ENCODE measurements at regions not wholly inside any gene's neighbourhood (a gene's known extent, or its start where the extent isn't known, plus 50 kb on each side); places are given as distances from the start of the nearest gene placed in this dataset.
A peak's percentile ranks its signal among the peaks of the same experiment; 100 is the strongest.
"Not testable (repeated sequence)": the region's sequence is repeated elsewhere in the genome, so short reads cannot be mapped to it uniquely, and the experiment has no call there.

DNA sequence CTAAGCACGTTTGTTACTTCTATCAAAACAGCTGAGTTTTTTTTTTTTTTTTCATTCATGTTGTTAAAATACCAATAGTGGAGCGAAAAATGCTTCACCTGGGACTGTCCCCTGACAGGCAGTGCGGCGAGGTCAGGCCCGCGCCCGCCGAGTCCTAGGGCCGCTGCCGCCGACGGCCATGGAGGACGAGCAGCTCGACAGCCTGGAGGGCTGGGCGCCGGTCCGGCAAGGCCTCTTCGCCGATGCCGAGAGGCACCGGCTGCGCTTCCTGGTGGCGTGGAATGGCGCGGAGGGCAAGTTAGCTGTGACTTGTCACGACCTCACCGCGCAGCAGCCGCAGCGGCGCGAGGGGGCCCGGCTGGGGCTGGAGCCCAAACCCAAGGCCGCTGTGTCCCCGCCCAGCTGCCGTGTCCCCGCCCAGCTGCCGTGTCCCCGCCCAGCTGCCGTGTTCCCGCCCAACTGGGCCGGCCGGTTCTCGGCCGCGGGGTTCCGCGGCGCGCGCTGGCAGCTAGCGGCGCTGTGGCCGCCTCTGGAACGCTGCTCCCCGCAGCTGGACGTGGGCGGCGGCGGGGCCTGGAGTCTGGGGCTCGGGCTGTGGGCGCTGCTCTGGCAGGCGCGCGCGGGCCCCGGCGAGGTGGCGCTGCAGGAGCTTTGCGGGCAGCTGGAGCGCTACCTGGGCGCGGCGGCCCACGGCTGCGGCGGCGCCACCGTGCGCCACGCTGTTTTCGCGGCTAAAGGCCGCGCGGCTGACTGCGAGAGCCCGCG is 56.7 kb upstream of the GOLGA8R start:
- DNase-seq (ENCODE audit: low read depth in 2 of 3, low spot score in 1 of 3): peak; percentile 1 to 25 (median 15)

DNA sequence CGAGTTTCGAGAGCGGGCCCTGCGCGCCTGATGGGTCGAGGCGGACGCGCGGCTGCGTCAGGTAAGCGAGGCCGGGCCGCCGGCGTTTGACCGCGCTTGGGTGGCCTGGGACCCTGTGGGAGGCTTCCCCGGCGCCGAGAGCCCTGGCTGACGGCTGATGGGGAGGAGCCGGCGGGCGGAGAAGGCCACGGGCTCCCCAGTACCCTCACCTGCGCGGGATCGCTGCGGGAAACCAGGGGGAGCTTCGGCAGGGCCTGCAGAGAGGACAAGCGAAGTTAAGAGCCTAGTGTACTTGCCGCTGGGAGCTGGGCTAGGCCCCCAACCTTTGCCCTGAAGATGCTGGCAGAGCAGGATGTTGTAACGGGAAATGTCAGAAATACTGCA is 57.3 kb upstream of the GOLGA8R start:
- not testable (repeated sequence) for DNase-seq (ENCODE audit: low read depth in 2 of 3, low spot score in 1 of 3)

DNA sequence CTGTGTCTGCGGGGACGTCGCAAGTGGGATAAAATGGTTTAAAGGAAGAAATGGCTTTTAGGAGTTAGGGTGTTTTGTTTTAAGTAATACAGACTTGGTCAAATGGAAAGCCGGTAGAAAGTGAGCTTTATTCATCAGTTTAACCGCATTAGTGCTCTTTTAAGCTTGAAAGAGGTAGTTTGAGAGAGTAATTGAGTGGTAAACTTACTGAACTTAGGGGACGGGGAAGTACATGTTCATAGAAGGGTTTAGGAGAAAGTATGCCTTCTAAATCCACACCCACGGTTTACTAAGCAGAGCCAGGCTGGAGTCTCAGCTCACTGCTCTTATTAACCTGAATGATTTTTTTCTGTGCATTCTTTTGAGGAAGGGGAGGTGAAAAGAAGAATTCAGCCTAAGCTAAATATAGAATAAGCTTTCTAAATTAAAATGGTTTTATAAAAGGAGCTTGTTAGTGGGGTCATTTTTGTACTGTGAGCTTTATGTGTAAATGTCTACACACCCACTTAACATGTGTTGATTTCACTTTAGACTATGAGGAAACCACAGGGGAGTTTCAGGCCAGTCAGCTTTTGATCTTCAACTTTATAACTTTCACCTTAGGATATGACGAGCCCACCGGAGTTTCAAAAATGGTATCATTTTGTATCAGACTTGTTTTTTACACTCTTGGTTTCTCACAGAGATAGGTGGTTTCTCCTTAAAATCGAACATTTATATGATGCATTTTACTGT is 57.9 kb upstream of the GOLGA8R start:
- not testable (repeated sequence) for DNase-seq (ENCODE audit: low read depth in 2 of 3, low spot score in 1 of 3)

DNA sequence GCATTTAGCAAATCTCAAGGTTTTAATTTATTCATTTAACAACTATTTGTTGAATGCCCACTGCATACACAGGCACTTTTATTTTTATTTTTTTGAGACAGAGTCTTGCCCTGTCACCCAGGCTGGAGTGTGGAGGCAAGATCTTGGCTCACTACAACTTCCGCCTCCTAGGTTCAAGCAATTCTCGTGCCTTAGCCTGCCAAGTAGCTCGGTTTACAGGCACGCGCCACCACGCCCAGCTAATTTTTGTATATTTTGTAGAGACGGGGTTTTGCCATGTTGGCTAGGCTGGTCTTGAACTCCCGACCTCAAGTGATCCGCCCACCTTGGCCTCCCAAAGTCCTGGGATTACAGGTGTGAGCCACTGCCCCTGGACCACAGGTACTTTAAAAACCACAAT is 67.0 kb upstream of the GOLGA8Q start:
- not testable (repeated sequence) for DNase-seq (ENCODE audit: low read depth in 2 of 3, low spot score in 1 of 3)

DNA sequence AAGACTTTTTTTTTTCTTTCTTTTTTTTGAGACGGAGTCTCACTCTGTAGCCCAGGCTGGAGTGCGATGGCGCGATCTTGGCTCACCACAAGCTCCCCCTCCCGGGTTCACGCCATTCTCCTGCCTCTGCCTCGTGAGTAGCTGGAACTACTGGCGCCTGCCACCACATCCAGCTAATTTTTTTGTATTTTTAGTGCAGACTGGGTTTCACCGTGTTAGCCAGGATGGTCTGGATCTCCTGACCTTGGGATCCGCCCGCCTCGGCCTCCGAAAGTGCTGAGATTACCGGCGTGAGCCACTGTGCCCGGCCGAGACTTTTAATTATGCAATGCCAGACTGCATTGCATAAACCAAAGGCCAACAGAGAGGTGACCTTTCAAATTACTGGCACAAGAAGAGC is 62.6 kb upstream of the GOLGA8Q start:
- not testable (repeated sequence) for DNase-seq (ENCODE audit: low read depth in 2 of 3, low spot score in 1 of 3)

DNA sequence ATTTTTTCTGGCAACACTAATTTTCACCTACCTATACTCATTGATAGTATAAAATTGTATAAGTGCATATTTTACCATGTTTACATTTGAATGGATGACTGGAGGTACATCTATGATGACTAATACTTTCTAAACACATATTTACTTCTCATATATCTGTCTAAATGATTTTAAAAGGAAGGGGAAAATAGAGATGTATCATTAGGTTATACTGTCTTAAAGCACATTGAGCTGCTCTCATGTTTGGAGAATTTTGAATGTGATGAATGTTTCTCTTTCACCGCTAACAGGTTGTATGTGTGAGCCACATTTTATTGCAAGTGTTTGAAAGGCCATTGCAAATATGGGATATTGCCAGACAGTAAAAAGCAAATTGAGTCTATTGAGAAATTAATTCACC is 61.5 kb upstream of the GOLGA8Q start:
- not testable (repeated sequence) for DNase-seq (ENCODE audit: low read depth in 2 of 3, low spot score in 1 of 3)

DNA sequence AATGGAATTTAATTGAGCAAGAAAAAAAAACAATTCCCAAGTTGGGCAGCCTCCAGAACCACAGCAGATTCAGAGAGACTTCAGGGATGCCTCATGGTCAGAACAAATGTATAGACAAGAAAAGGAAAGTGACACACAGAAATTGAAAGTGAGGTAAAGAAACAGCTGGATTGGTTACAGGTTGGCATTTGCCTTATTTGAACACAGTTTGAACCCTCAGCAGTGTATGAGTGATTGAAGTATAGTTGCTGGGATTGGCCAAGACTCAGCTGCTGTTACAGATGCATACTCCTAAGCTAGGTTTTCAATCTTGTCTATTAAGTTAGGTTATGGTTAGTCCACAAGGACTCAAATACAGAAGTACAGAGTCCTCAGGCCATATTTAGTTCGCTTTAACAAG is 57.9 kb upstream of the GOLGA8Q start:
- DNase-seq (ENCODE audit: low read depth in 2 of 3, low spot score in 1 of 3): not testable (repeated sequence)

DNA sequence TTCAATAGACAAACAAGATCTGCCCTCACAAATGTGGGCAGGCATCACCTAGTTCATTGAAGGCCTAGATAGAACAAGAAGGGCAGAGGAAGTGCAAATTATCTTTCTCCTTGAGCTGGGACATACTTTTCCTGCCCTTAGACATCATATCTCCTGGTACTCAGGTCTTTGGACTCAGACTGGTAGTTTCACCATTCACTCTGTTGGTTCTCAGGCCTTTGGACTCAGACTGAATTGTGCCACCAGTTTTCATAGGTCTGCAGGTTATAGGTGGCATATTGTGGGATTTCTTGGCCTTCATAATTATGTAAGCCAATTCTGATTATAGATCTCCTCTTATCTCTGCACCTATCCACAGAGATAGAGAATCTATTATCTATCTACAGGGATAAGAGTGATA is 54.6 kb upstream of the GOLGA8Q start:
- not testable (repeated sequence) for DNase-seq (ENCODE audit: low read depth in 2 of 3, low spot score in 1 of 3)

DNA sequence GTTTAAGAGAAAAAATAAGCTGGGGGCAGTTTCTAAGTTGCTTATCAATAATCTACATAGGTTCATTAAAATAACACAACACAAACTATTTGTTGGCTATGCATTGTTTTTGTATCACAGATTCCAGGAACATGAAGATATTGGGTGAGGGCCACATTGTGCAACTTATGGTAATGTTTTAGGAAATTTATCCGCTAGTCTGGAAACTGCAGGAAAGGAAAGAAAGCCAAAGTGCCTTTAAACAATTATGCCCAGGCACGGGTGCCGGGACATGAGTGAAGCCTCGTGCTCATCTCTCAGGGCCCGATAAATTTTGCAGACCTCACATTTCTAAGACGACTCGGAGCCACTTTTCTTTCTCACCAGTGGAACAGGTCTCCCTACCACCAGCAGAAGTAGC is 52.6 kb upstream of the GOLGA8Q start:
- DNase-seq (ENCODE audit: low read depth in 2 of 3, low spot score in 1 of 3): not testable (repeated sequence)

DNA sequence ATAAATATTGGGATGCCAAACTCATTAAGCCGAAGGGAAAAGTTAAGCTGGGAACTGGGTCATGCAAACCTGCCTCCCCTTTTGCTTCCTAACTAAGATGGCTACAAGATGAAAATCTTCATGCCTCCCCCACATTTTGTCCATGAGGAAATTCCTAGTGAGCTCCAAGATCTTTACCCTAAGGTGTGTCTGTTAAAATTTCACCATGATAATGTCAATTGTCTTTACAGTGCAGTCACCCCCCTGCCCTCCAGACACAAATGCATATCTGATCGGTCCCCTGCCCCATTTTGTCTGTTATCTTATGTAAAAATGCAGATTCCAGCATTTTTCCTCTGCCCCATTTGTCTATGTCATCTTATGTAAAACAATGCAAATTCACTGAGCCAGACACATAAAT is 51.3 kb upstream of the GOLGA8Q start:
- not testable (repeated sequence) for DNase-seq (ENCODE audit: low read depth in 2 of 3, low spot score in 1 of 3)

Measured in stimulated activated CD4-positive, alpha-beta T cell treated with anti-CD3 and anti-CD28 coated beads, Interleukin-12 subunit alpha, Interleukin-12 subunit beta, amount 100 ng/mL, for 48 hours (primary cell).